ES-I3 (cell line): ENCODE measurements at regions not wholly inside any gene's neighbourhood (a gene's known extent, or its start where the extent isn't known, plus 50 kb on each side); places are given as distances from the start of the nearest gene placed in this dataset.

Source experiments
- H3K36me3 ChIP-seq: 2 replicates; pipeline ENCODE4 v1.6.1; 2013; ENCODE audit warnings: mild to moderate bottlenecking, low read length, control low read depth, moderate library complexity; ENCODE audit not compliant: insufficient read depth
- H3K4me1 ChIP-seq: 2 replicates; pipeline ENCODE4 v1.6.1; 2013; ENCODE audit warnings: mild to moderate bottlenecking, control low read depth, low read length; ENCODE audit not compliant: insufficient read depth
- H3K9ac ChIP-seq: 2 replicates; pipeline ENCODE4 v1.6.1; 2013; ENCODE audit warnings: low read depth, mild to moderate bottlenecking, low read length, moderate library complexity
- H3K9me3 ChIP-seq: 2 replicates; pipeline ENCODE4 v1.6.1; 2013; ENCODE audit warnings: mild to moderate bottlenecking, low read length, moderate library complexity; ENCODE audit not compliant: control insufficient read depth, insufficient read depth

DNA sequence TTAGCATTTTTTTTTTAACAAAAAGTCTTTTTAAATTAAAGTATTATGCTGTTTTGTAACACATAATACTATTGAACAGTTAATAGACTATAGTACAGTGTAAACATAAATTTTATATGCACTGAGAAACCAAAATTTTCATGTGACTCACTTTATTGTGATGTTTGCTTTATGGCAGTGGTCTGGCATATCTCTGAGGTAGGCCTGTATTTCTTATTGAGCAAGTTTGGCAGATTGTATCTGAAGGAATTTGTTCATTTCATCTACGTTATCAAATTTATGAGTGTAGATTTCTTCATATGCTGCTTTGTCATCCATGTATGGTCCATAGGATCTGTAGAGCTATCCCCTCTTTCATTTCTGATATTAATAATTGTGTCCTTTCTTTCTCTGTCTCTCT is 78.8 kb upstream of the PDE3A start:
- no peaks in the 10 kb centered on the region for H3K36me3 ChIP-seq
- no peak overlapping the region for H3K9ac ChIP-seq
- no peaks in the 10 kb centered on the region for H3K4me1 ChIP-seq
- H3K9me3 ChIP-seq, result no peaks in the 10 kb centered on the region

GRCh38 chr12:20300457-20300856 is 67.9 kb upstream of the PDE3A start:
- Histone ChIP-seq H3K36me3 (no peaks in the 10 kb centered on the region), H3K9ac (no peak overlapping the region), H3K4me1 (no peaks in the 10 kb centered on the region), H3K9me3 (no peaks in the 10 kb centered on the region; the same call in 1 of the 2 replicates)

GRCh38 chr12:20305470-20305869 is 62.9 kb upstream of the PDE3A start:
- H3K9me3 ChIP-seq, result peaks cover 11% of the 10 kb centered on the region
- H3K4me1 ChIP-seq, result no peaks in the 10 kb centered on the region
- H3K9ac ChIP-seq, result no peak overlapping the region
- no peaks in the 10 kb centered on the region for H3K36me3 ChIP-seq

GRCh38 chr12:20309504-20310148 is 58.7 kb upstream of the PDE3A start:
- Histone ChIP-seq H3K36me3 (no peaks in the 10 kb centered on the region), H3K9ac (no peak overlapping the region), H3K4me1 (no peaks in the 10 kb centered on the region), H3K9me3 (peaks cover 11% of the 10 kb centered on the region)

DNA sequence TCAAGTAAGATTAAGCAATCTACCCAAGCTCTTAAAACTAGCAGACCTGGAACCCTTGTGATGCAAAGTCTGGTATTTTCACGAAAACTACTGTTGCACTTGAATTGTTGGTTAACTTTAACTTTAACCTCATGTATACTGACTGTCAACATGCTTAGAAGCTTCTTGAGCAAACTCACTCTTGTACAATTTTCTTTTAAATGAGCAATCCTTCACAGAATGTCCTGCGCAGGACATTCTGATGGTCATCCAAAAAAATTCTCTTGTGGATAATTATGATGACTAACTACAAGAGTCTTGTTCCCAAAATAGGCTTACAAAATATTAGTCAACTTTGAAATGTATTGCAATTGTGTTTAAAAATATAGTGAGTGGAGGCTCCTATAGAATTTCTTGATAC is 54.0 kb upstream of the PDE3A start:
- Histone ChIP-seq H3K9me3 (no peaks in the 10 kb centered on the region), H3K4me1 (no peaks in the 10 kb centered on the region), H3K36me3 (no peaks in the 10 kb centered on the region), H3K9ac (no peak overlapping the region)

DNA sequence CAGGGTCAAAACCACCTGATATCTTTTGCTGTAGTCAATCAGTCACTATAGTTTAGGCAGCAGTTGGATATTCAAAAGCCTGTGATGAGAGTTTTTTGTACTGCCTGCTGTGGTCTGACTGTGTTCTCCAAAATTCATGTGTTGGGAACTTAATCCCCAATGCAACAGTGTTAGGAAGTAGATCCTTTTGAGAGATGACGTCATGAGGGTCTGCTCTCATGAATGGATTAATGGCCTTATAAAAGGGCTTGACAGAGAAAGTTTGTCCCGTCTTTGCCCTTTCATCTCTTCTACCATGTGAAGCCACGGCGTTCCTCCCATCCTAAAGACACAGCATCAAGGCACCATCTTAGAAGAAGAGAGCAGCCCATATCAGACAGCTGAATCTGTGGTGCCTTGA is 50.8 kb upstream of the PDE3A start:
- Histone ChIP-seq H3K36me3 (no peaks in the 10 kb centered on the region), H3K9me3 (no peaks in the 10 kb centered on the region), H3K4me1 (no peaks in the 10 kb centered on the region), H3K9ac (no peak overlapping the region)
